ENCODE measurements at regions not wholly inside any gene's neighbourhood (a gene's known extent, or its start where the extent isn't known, plus 50 kb on each side); places are given as distances from the start of the nearest gene placed in this dataset.

DNA sequence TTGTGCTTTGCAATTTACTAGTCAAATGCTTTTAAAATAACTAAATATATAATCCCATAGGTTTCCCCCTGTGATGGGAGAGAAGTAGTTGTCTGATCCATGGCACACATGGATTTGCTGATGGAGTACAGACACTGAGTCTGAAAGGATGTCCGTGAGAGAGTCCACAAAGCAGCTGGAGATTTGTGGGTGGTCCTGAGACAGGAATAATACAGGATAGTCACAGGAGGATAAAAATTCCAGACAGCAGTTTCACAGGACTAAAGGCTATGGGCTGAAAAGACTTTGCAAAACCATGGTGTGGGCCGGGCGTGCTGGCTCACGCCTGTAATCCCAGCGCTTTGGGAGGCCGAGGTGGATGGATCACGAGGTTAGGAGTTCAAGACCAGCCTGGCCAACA lies 58.7 kb upstream of the ZFR start:
- intact Hi-C loops (cut with micrococcal nuclease; ENCODE audit: unreplicated experiment), result no loop called here

DNA sequence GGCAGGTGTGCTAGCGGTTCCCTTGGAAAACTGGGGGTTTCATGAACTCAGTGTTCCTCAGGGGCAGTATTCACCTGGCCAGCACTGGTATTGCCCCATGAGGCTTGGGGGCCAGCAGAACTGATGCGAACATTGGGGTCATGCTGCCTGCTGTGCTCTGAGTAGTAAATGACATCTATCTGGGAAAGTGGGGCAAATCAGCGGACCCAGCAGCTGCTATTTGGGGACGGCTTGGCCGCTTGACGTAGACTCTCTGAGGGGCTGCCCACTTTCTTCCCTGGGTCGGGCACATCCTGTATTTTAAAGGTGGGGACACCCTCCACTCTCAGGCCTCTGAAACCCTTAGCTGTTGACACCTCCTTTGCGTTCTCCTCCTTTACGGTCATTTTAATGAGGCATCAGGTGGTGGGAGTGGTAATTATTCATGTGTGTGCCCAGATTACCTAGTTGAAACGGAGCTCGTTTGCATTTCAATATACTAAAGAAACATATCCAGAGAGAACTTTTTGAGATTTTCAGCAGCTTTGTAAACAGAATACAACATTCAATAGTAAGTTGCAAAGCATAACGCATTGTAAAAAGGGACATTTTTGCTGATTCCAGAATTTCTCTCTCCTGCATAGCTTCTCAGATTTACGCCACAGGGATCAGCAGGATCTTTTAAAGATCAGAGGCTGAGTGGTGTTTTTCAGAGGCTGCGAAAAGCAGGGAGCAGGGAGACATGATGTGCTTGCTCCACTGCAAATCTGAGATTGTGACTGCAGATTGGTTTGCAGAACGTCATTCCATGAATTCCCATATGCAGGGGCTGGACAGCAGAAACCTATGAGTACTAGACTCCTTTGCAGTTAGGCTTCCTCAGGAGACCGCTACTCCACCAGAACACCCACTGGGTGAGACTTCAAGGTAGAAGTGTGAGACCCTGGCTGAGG lies 56.8 kb upstream of the ZFR start:
- H3K79me2 ChIP-seq (ENCODE audit: low read depth), result no peaks in the 10 kb centered on the region
- H3K4me1 ChIP-seq (replicated peaks; ENCODE audit: insufficient read depth), result no peaks in the 10 kb centered on the region
- TF ChIP-seq EZH2 (IDR thresholded peaks at IDR 0.05; ENCODE audit: low read depth), result no peak
- TF ChIP-seq, protein P1, sequence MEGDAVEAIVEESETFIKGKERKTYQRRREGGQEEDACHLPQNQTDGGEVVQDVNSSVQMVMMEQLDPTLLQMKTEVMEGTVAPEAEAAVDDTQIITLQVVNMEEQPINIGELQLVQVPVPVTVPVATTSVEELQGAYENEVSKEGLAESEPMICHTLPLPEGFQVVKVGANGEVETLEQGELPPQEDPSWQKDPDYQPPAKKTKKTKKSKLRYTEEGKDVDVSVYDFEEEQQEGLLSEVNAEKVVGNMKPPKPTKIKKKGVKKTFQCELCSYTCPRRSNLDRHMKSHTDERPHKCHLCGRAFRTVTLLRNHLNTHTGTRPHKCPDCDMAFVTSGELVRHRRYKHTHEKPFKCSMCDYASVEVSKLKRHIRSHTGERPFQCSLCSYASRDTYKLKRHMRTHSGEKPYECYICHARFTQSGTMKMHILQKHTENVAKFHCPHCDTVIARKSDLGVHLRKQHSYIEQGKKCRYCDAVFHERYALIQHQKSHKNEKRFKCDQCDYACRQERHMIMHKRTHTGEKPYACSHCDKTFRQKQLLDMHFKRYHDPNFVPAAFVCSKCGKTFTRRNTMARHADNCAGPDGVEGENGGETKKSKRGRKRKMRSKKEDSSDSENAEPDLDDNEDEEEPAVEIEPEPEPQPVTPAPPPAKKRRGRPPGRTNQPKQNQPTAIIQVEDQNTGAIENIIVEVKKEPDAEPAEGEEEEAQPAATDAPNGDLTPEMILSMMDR (conservative IDR thresholded peaks at IDR 0.05), result no peak
- BruUV-seq (replicated peaks), result no TSS peak
- H3K9me3 ChIP-seq (ENCODE audit: insufficient read depth, low read depth), result no peaks in the 10 kb centered on the region
- H3K27me3 ChIP-seq (ENCODE audit: insufficient read depth, low read depth), result peaks cover 89% of the 10 kb centered on the region
- CTCF ChIA-PET, result no interaction called here
- no peaks in the 10 kb centered on the region for H4K20me1 ChIP-seq (ENCODE audit: insufficient read depth)
- H3K4me2 ChIP-seq, result no peak overlapping the region
- no peak overlapping the region for H2AFZ ChIP-seq
- H3K36me3 ChIP-seq (ENCODE audit: low read depth), result no peaks in the 10 kb centered on the region
- no peaks in the 10 kb centered on the region for H3F3A ChIP-seq (ENCODE audit: insufficient read depth, low read depth)
- H3K27ac ChIP-seq, result no peak overlapping the region
- no peak overlapping the region for H3K4me3 ChIP-seq
- intact Hi-C loops (cut with micrococcal nuclease; ENCODE audit: unreplicated experiment), result no loop called here
- H3K9me2 ChIP-seq (ENCODE audit: insufficient read depth), result no peaks in the 10 kb centered on the region
- no peak for DNase-seq
- POLR2A ChIA-PET (ENCODE audit: unreplicated experiment), result no interaction called here

More for the DNA sequence above, 58.7 kb upstream of the ZFR start:
- no peak for TF ChIP-seq EZH2 (IDR thresholded peaks at IDR 0.05; ENCODE audit: low read depth)
- TF ChIP-seq, protein P1 (conservative IDR thresholded peaks at IDR 0.05), result no peak
- ChIA-PET CTCF (no interaction called here), POLR2A (ENCODE audit: unreplicated experiment) (no interaction called here)
- H3K4me1 ChIP-seq (replicated peaks; ENCODE audit: insufficient read depth), result no peaks in the 10 kb centered on the region
- H3K9me3 ChIP-seq (ENCODE audit: insufficient read depth, low read depth), result no peaks in the 10 kb centered on the region
- H2AFZ ChIP-seq, result no peak overlapping the region
- BruUV-seq (replicated peaks), result no TSS peak
- no peaks in the 10 kb centered on the region for H4K20me1 ChIP-seq (ENCODE audit: insufficient read depth)
- no peaks in the 10 kb centered on the region for H3K9me2 ChIP-seq (ENCODE audit: insufficient read depth)
- H3K36me3 ChIP-seq (ENCODE audit: low read depth), result no peaks in the 10 kb centered on the region
- H3K79me2 ChIP-seq (ENCODE audit: low read depth), result no peaks in the 10 kb centered on the region
- no peak overlapping the region for H3K4me3 ChIP-seq
- peaks cover 89% of the 10 kb centered on the region for H3K27me3 ChIP-seq (ENCODE audit: insufficient read depth, low read depth)
- H3K27ac ChIP-seq, result no peak overlapping the region
- H3K4me2 ChIP-seq, result no peak overlapping the region
- no peak for DNase-seq
- no peaks in the 10 kb centered on the region for H3F3A ChIP-seq (ENCODE audit: insufficient read depth, low read depth)

DNA sequence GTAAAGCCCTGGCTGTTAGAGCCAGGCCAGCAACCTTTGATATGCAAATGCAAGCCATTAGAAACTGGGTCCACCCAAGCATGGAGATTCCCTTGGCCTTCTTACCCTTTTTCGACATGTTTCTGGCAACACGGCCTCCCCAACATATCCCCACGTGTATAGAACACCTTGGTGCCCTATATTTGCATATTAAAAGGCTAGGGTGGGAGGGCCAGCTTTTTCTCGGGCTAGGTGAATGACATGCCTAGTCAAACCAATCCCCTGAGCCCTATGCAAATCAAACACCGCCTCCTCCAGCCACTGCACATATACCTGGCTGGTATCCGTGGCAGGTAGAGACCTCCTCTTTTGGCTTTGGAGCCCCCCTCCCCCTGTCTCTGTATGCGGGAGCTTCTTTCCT lies 55.6 kb upstream of the ZFR start:
- H3K79me2 ChIP-seq (ENCODE audit: low read depth), result no peaks in the 10 kb centered on the region
- POLR2A ChIA-PET (ENCODE audit: unreplicated experiment), result no interaction called here
- intact Hi-C loops (cut with micrococcal nuclease; ENCODE audit: unreplicated experiment), result no loop called here

More for the DNA sequence above, 55.6 kb upstream of the ZFR start:
- H2AFZ ChIP-seq, result no peak overlapping the region
- no peaks in the 10 kb centered on the region for H4K20me1 ChIP-seq (ENCODE audit: insufficient read depth)
- no peaks in the 10 kb centered on the region for H3K9me3 ChIP-seq (ENCODE audit: insufficient read depth, low read depth)
- H3K36me3 ChIP-seq (ENCODE audit: low read depth), result no peaks in the 10 kb centered on the region
- no peaks in the 10 kb centered on the region for H3K9me2 ChIP-seq (ENCODE audit: insufficient read depth)
- no peak overlapping the region for H3K4me3 ChIP-seq
- no peak overlapping the region for H3K4me2 ChIP-seq
- peaks cover 86% of the 10 kb centered on the region for H3K27me3 ChIP-seq (ENCODE audit: insufficient read depth, low read depth)
- no peak for TF ChIP-seq EZH2 (IDR thresholded peaks at IDR 0.05; ENCODE audit: low read depth)
- TF ChIP-seq, protein P1 (conservative IDR thresholded peaks at IDR 0.05), result no peak
- no peaks in the 10 kb centered on the region for H3F3A ChIP-seq (ENCODE audit: insufficient read depth, low read depth)
- CTCF ChIA-PET, result no interaction called here
- DNase-seq, result no peak
- no TSS peak for BruUV-seq (replicated peaks)
- H3K27ac ChIP-seq, result no peak overlapping the region
- H3K4me1 ChIP-seq (replicated peaks; ENCODE audit: insufficient read depth), result no peaks in the 10 kb centered on the region

All from PC-9 (cell line).